CD14-positive monocyte (primary cell): ENCODE measurements at regions not wholly inside any gene's neighbourhood (a gene's known extent, or its start where the extent isn't known, plus 50 kb on each side); places are given as distances from the start of the nearest gene placed in this dataset.
"Not testable (repeated sequence)": the region's sequence is repeated elsewhere in the genome, so short reads cannot be mapped to it uniquely, and the experiment has no call there.

ENCODE experiments used
- DNase-seq, 3 donors: peaks; one replicate each; pipeline ENCODE4 v3.0.0-alpha.2; 2011 to 2022
- H2AFZ ChIP-seq: 2 replicates; pipeline ENCODE4 v1.6.0; 2012; ENCODE audit warnings: mild to moderate bottlenecking, low read depth, low read length, inconsistent platforms; ENCODE audit not compliant: insufficient read depth, poor library complexity, severe bottlenecking
- H3K27ac ChIP-seq, 2 donors: 1 replicate in 1 of 2; 2 replicates in 1 of 2; pipeline ENCODE4 v1.5.1; 2012 to 2013; ENCODE audit warnings: low read length in 2 of 2, control low read depth in 1 of 2, inconsistent platforms in 1 of 2, low read depth in 1 of 2, mild to moderate bottlenecking in 1 of 2
- H3K27me3 ChIP-seq, 2 donors: one replicate each; pipeline versions ENCODE4 v1.6.0 to v1.6.1; 2011 to 2013; ENCODE audit warnings: low read length in 2 of 2; ENCODE audit not compliant: control insufficient read depth in 2 of 2, insufficient read depth in 2 of 2
- H3K36me3 ChIP-seq, 2 donors: replicated peaks in 1 of 2; 1 replicate in 1 of 2; 2 replicates in 1 of 2; pipeline versions ENCODE4 v1.5.1 to v1.6.1; 2012 to 2013; ENCODE audit warnings: low read length in 2 of 2, control low read depth in 1 of 2, inconsistent platforms in 1 of 2, mild to moderate bottlenecking in 1 of 2; ENCODE audit not compliant: insufficient read depth in 2 of 2, control insufficient read depth in 1 of 2
- H3K4me1 ChIP-seq, 2 donors: 1 replicate in 1 of 2; 2 replicates in 1 of 2; pipeline versions ENCODE4 v1.5.1 to v1.6.1; 2012 to 2013; ENCODE audit warnings: low read length in 2 of 2, control low read depth in 1 of 2, inconsistent platforms in 1 of 2, mild to moderate bottlenecking in 1 of 2, moderate library complexity in 1 of 2; ENCODE audit not compliant: insufficient read depth in 2 of 2, control insufficient read depth in 1 of 2
- H3K4me2 ChIP-seq: replicated peaks from 2 replicates; pipeline ENCODE3; 2012; ENCODE audit warnings: low read length, moderate library complexity, mild to moderate bottlenecking; ENCODE audit not compliant: poor library complexity, severe bottlenecking; ENCODE audit errors: extremely low read depth
- H3K4me3 ChIP-seq, 3 experiments: fragments of 200-600 bp in 1 of 3; sonication (generic) in 1 of 3; replicated peaks in 1 of 3; 1 replicate in 2 of 3; 2 replicates in 1 of 3; pipeline ENCODE4 v1.5.1; 2011 to 2013; ENCODE audit warnings: low read length in 3 of 3, mild to moderate bottlenecking in 3 of 3, control low read depth in 2 of 3, low read depth in 2 of 3, inconsistent platforms in 1 of 3, moderate library complexity in 1 of 3
- H3K79me2 ChIP-seq: 2 replicates; pipeline ENCODE4 v1.6.0; 2012; ENCODE audit warnings: mild to moderate bottlenecking, control low read depth, inconsistent platforms, low read length, moderate library complexity; ENCODE audit not compliant: insufficient read depth
- H3K9ac ChIP-seq: 2 replicates; pipeline ENCODE4 v1.6.0; 2017; ENCODE audit warnings: low read length, mild to moderate bottlenecking; ENCODE audit not compliant: insufficient read depth, poor library complexity, severe bottlenecking
- H3K9me3 ChIP-seq, 2 donors: replicated peaks in 1 of 2; 1 replicate in 1 of 2; 2 replicates in 1 of 2; pipeline versions ENCODE4 v1.5.1 to v1.6.1; 2012 to 2013; ENCODE audit warnings: low read length in 2 of 2, control low read depth in 1 of 2; ENCODE audit not compliant: control insufficient read depth in 1 of 2, insufficient read depth in 1 of 2
- H4K20me1 ChIP-seq: 2 replicates; pipeline ENCODE4 v1.6.0; 2012; ENCODE audit warnings: mild to moderate bottlenecking, low read length, control low read depth, moderate library complexity; ENCODE audit not compliant: insufficient read depth
- H3K27ac Mint-ChIP-seq, 7 donors: one replicate each; pipeline ENCODE4 v1.8.0; 2020; ENCODE audit warnings: mild to moderate bottlenecking in 7 of 7, mixed read lengths in 7 of 7, moderate library complexity in 6 of 7, inconsistent platforms in 2 of 7
- H3K27me3 Mint-ChIP-seq, 3 donors: one replicate each; pipeline ENCODE4 v1.8.0; 2021 to 2022; ENCODE audit warnings: low read depth in 3 of 3, mild to moderate bottlenecking in 3 of 3, mixed read lengths in 3 of 3, moderate library complexity in 3 of 3, inconsistent platforms in 1 of 3
- H3K36me3 Mint-ChIP-seq, 2 donors: one replicate each; pipeline ENCODE4 v1.8.0; 2020; ENCODE audit warnings: mixed read lengths in 2 of 2, inconsistent platforms in 1 of 2, mild to moderate bottlenecking in 1 of 2
- H3K4me1 Mint-ChIP-seq: one replicate; pipeline ENCODE4 v1.8.0; 2020; ENCODE audit warnings: mild to moderate bottlenecking, mixed read lengths
- H3K4me3 Mint-ChIP-seq, 2 donors: one replicate each; pipeline ENCODE4 v1.8.0; 2020; ENCODE audit warnings: mild to moderate bottlenecking in 2 of 2, mixed read lengths in 2 of 2, moderate library complexity in 1 of 2
- H3K9me3 Mint-ChIP-seq, 7 donors: one replicate each; pipeline ENCODE4 v1.8.0; 2020 to 2022; ENCODE audit warnings: mixed read lengths in 7 of 7, mild to moderate bottlenecking in 6 of 7, moderate library complexity in 6 of 7, inconsistent platforms in 2 of 7
- CTCF ChIP-seq: fragments of 200-600 bp; IDR thresholded peaks from one replicate; pipeline ENCODE4 v1.8.0; 2022; ENCODE audit warnings: antibody characterized with exemption, mild to moderate bottlenecking
- WGBS: methylation state at CpG from one replicate; pipeline ENCODE4 v1.1.5; 2013; ENCODE audit warnings: missing lambda C conversion rate; ENCODE audit not compliant: insufficient coverage; 5-methylcytosine and 5-hydroxymethylcytosine counted together
- intact Hi-C, 2 donors: fragments of 100-400 bp; cut with micrococcal nuclease; formaldehyde crosslinking; loops; one replicate each; pipeline versions ENCODE4 v1.15.0 to v1.15.1; 2023

DNA sequence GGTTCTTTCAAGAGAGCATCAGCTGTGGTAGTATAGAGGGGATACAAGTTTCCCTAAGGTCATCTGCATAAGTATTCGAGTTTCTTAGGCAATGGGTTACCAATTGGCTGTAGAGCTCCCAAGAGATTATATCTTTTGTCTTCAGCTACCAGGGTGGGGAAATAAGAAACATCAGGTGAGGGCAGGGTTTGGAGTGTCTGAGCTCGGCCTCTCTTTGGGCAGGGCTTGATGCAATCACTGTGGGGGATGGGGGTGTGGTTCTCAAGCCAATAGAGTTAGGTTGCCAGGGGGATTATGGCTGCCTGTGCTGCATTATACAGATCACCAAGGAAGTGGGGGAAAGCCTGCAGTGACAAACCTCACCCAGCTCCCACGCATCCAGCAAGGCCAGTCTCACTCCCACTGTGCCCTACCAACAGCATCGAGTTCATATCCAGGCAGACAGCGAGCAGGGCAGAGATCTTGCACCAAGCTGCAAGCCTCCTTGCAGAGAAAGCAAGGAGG, 172.1 kb upstream of the MAGEE2 start:
- no peak overlapping the region for H3K4me3 ChIP-seq
- no peak overlapping the region for H3K27ac ChIP-seq
- H3K27me3 Mint-ChIP-seq, result no peaks in the 10 kb centered on the region
- no peaks in the 10 kb centered on the region for H4K20me1 ChIP-seq
- no peak overlapping the region for H3K4me3 Mint-ChIP-seq
- intact Hi-C loops, result no loop called here
- no peak for DNase-seq
- no peaks in the 10 kb centered on the region for H3K27me3 ChIP-seq
- no peaks in the 10 kb centered on the region for H3K4me1 Mint-ChIP-seq
- H3K9me3 Mint-ChIP-seq, result peaks cover 0 to 25% (median 13%) of the 10 kb centered on the region in 7 donors
- H3K9me3 ChIP-seq, result peaks cover 10 to 11% of the 10 kb centered on the region in 2 donors
- no peaks in the 10 kb centered on the region for H3K79me2 ChIP-seq
- no peaks in the 10 kb centered on the region for H3K4me1 ChIP-seq
- no peaks in the 10 kb centered on the region for H3K36me3 ChIP-seq
- no peak overlapping the region for H2AFZ ChIP-seq
- no peak overlapping the region for H3K9ac ChIP-seq
- no peak overlapping the region for H3K4me2 ChIP-seq
- no CpG with 5 or more reads among the region's 5 CpGs for WGBS
- H3K27ac Mint-ChIP-seq, result no peak overlapping the region
- H3K36me3 Mint-ChIP-seq, result no peaks in the 10 kb centered on the region
- TF ChIP-seq CTCF, result no peak

DNA sequence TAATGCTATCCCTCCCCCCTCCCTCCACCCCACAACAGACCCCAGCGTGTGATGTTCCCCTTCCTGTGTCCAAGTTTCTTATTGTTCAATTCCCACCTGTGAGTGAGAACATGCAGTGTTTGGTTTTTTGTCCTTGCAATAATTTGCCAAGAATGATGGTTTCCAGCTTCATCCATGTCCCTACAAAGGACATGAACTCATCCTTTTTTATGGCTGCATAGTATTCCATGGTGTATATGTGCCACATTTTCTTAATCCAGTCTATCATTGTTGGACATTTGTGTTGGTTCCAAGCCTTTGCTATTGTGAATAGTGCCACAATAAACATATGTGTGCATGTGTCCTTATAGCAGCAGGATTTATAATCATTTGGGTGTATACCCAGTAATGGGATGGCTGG, 176.3 kb upstream of the MAGEE2 start:
- H3K9me3 Mint-ChIP-seq, result peaks cover 3 to 19% (median 11%) of the 10 kb centered on the region in 7 donors
- H3K27me3 Mint-ChIP-seq, H3K4me3 ChIP-seq, H3K9ac ChIP-seq, H4K20me1 ChIP-seq, H3K27me3 ChIP-seq, H3K4me3 Mint-ChIP-seq, H3K27ac ChIP-seq, H3K36me3 ChIP-seq, H2AFZ ChIP-seq, H3K27ac Mint-ChIP-seq, intact Hi-C loops, H3K4me1 ChIP-seq, H3K79me2 ChIP-seq, H3K4me1 Mint-ChIP-seq, H3K36me3 Mint-ChIP-seq, DNase-seq, H3K4me2 ChIP-seq: not testable (repeated sequence)
- peaks cover 15 to 36% of the 10 kb centered on the region in 2 donors for H3K9me3 ChIP-seq
- WGBS, result no CpG with 5 or more reads among the region's 1 CpG
